ENCODE measurements at regions not wholly inside any gene's neighbourhood (a gene's known extent, or its start where the extent isn't known, plus 50 kb on each side); places are given as distances from the start of the nearest gene placed in this dataset.

DNA sequence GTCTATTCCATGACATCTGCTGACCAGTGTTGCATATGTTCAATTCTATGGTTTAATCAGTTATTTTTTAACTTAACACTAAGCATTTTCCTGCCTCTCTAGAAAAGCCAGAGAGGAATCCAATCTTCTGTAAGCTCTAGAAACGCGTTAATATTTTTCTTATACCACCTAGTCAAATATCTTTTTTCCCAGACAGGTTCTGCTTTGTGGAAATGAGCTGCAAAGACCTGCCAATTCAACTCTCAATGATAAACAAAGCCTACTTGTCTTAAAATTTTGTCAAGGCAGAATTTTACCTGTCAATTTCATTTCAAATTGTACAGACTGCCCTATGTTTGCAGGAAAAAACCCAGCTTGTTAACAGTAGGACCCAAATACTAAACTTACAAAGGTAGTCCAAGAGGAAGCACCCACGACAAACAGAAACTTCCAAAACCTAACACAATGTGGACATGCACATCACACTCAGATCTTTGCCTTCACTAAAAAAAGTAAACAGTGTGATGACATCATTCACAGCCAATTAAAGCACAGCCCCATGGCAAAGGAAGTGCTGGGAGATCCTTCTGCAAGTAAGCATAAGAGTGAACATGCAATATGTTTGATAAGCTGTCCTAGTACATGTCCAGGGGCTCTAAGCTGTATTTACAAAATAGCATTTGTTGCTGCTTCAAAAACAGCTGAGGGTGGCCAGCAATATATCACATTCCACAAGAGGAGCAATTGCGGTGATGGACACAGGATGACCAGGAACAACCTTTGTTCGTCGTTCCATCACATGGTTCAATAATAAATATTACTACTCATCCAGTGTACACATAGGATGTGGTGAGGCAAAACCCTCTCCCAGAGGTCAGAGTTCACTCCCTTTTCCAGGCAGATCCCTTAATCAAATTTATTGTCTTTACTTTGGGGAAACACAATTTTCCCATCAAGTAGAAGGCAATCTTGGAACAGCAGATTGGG is 139.4 kb upstream of the TSC22D2 start:
- Histone ChIP-seq H3T11ph (ENCODE audit: low read length) (no peak overlapping the region), H3K23me2 (ENCODE audit: insufficient read length, low read depth, low read length, poor library complexity, severe bottlenecking) (no peaks in the 10 kb centered on the region), H3K18ac (ENCODE audit: insufficient read length, low read depth, low read length) (no peak overlapping the region), H3K79me1 (ENCODE audit: insufficient read depth, low read depth, low read length, poor library complexity, severe bottlenecking) (no peaks in the 10 kb centered on the region), H3K9ac (ENCODE audit: extremely low read depth, insufficient read length, low read length) (no peak overlapping the region), H2AFZ (ENCODE audit: low read length) (no peak overlapping the region), H3K4ac (ENCODE audit: low read depth, low read length) (no peak overlapping the region), H4K8ac (replicated peaks; ENCODE audit: insufficient read length, low read depth, low read length) (no peak overlapping the region), H3K4me1 (ENCODE audit: insufficient read depth, low read length) (no peaks in the 10 kb centered on the region), H4K91ac (ENCODE audit: insufficient read length, low read depth, low read length) (no peak overlapping the region), H3K27me3 (ENCODE audit: insufficient read depth, low read length) (0 out of 2 replicates have a peak, but pooled peaks cover 2% of the 10 kb centered on the region), H2BK5ac (ENCODE audit: insufficient read length, low read length) (no peak overlapping the region), H4K20me1 (ENCODE audit: control insufficient read depth, insufficient read depth, insufficient read length) (no peaks in the 10 kb centered on the region), H3K79me2 (ENCODE audit: insufficient read depth, low read length) (no peaks in the 10 kb centered on the region), H3K4me2 (ENCODE audit: insufficient read depth, insufficient read length, low read length) (no peak overlapping the region), H2BK15ac (ENCODE audit: low read depth, low read length) (no peak overlapping the region), H2BK20ac (ENCODE audit: low read depth, low read length, poor library complexity, severe bottlenecking) (no peak overlapping the region), H2BK120ac (ENCODE audit: low read depth, low read length, poor library complexity, severe bottlenecking) (no peak overlapping the region), H3K14ac (ENCODE audit: insufficient read depth, low read length) (no peak overlapping the region), H3K56ac (ENCODE audit: insufficient read length, low read depth, low read length) (no peak overlapping the region), H3K9me3 (ENCODE audit: control insufficient read depth, low read depth, low read length) (no peaks in the 10 kb centered on the region), H3K23ac (ENCODE audit: insufficient read length, low read depth, low read length) (no peak overlapping the region), H2AK5ac (ENCODE audit: insufficient read length, low read length) (no peak overlapping the region), H3K27ac (ENCODE audit: insufficient read length, low read depth, low read length) (no peak overlapping the region), H4K5ac (ENCODE audit: insufficient read length, low read depth, low read length) (no peak overlapping the region), H2BK12ac (ENCODE audit: insufficient read length, low read depth, low read length) (no peak overlapping the region)
- no peaks in the 10 kb centered on the region for H3K9me3 Mint-ChIP-seq
- no peaks in the 10 kb centered on the region for H3K4me1 Mint-ChIP-seq
- DNase-seq, result no peak
- peaks cover 2% of the 10 kb centered on the region; the same call in 1 of the 2 replicates for H3K27me3 Mint-ChIP-seq (ENCODE audit: low read depth)
- no CpG with 5 or more reads among the region's 6 CpGs for WGBS (ENCODE audit: extremely low coverage, insufficient read length, low lambda C conversion rate)
- TF ChIP-seq CTCF (conservative IDR thresholded peaks at IDR 0.05), result no peak
- no peak overlapping the region for H3K4me3 Mint-ChIP-seq
- no peak overlapping the region for H3K27ac Mint-ChIP-seq
- no peaks in the 10 kb centered on the region for H3K36me3 Mint-ChIP-seq (ENCODE audit: insufficient read depth in 1 of 3, low read depth in 3 of 3)
